Epithelial cell of prostate (primary cell): ENCODE measurements at regions not wholly inside any gene's neighbourhood (a gene's known extent, or its start where the extent isn't known, plus 50 kb on each side); places are given as distances from the start of the nearest gene placed in this dataset.
A peak's percentile ranks its signal among the peaks of the same experiment; 100 is the strongest.

Source experiments
- DNase-seq: peaks from one replicate; pipeline ENCODE4 v3.0.0-alpha.2; 2011; ENCODE audit warnings: low read depth, low spot score
- H3K27ac ChIP-seq: fragments of 450-650 bp; 2 replicates; pipeline ENCODE4 v1.5.1; 2017; ENCODE audit warnings: mild to moderate bottlenecking

GRCh38 chr3:150180334-150180733 lies 209.6 kb upstream of the PFN2 start:
- H3K27ac ChIP-seq: no peak overlapping the region
- DNase-seq: no peak

GRCh38 chr3:150179330-150179729 lies 208.6 kb upstream of the PFN2 start:
- no peak overlapping the region for H3K27ac ChIP-seq
- no peak for DNase-seq

GRCh38 chr3:150177673-150178381 lies 207.1 kb upstream of the PFN2 start:
- peak; percentile 46 for DNase-seq
- no peak overlapping the region for H3K27ac ChIP-seq

GRCh38 chr3:150174179-150174578 lies 203.5 kb upstream of the PFN2 start:
- no peak for DNase-seq
- H3K27ac ChIP-seq: no peak overlapping the region

- DNase-seq: no peak
- H3K27ac ChIP-seq: no peak overlapping the region
These were observed 201.7 kb upstream of the PFN2 start for GRCh38 chr3:150172356-150172755.

- no peak for DNase-seq
- no peak overlapping the region for H3K27ac ChIP-seq
These were observed 200.3 kb upstream of the PFN2 start for GRCh38 chr3:150170852-150171520.

- no peak for DNase-seq
- H3K27ac ChIP-seq: no peak overlapping the region
These were observed 198.7 kb upstream of the PFN2 start for GRCh38 chr3:150169330-150169940.

- no peak overlapping the region for H3K27ac ChIP-seq
- DNase-seq: no peak
These were observed 198.0 kb upstream of the PFN2 start for GRCh38 chr3:150168698-150169097.

- no peak for DNase-seq
- H3K27ac ChIP-seq: no peak overlapping the region
These were observed 194.8 kb upstream of the PFN2 start for GRCh38 chr3:150165396-150166094.

GRCh38 chr3:150161011-150161410 lies 190.3 kb upstream of the PFN2 start:
- DNase-seq: no peak
- no peak overlapping the region for H3K27ac ChIP-seq

- DNase-seq: no peak
- no peak overlapping the region for H3K27ac ChIP-seq
These were observed 188.4 kb upstream of the PFN2 start for GRCh38 chr3:150158943-150159625.

- no peak overlapping the region for H3K27ac ChIP-seq
- DNase-seq: no peak
These were observed 181.9 kb upstream of the PFN2 start for GRCh38 chr3:150152567-150152966.

- no peak overlapping the region for H3K27ac ChIP-seq
- no peak for DNase-seq
These were observed 179.9 kb upstream of the PFN2 start for GRCh38 chr3:150150633-150151032.

GRCh38 chr3:150149651-150150051 lies 179.0 kb upstream of the PFN2 start:
- DNase-seq: peak; percentile 53

GRCh38 chr3:150148227-150148626 lies 177.5 kb upstream of the PFN2 start:
- peak overlapping the region; percentile 56 for H3K27ac ChIP-seq
- DNase-seq: no peak

More at GRCh38 chr3:150149651-150150051, 179.0 kb upstream of the PFN2 start:
- peak overlapping the region; percentile 17 for H3K27ac ChIP-seq

GRCh38 chr3:150147776-150148175 lies 177.1 kb upstream of the PFN2 start:
- peak overlapping the region; percentile 56 for H3K27ac ChIP-seq
- DNase-seq: no peak

GRCh38 chr3:150146991-150147761 lies 176.5 kb upstream of the PFN2 start:
- peak overlapping the region; percentile 56 for H3K27ac ChIP-seq
- DNase-seq: peak; percentile 22

- no peak for DNase-seq
- no peak overlapping the region for H3K27ac ChIP-seq
These were observed 175.0 kb upstream of the PFN2 start for GRCh38 chr3:150145659-150146058.

- H3K27ac ChIP-seq: no peak overlapping the region
- DNase-seq: no peak
These were observed 173.6 kb upstream of the PFN2 start for GRCh38 chr3:150144191-150144708.
